HepG2 (cell line): ENCODE measurements at regions not wholly inside any gene's neighbourhood (a gene's known extent, or its start where the extent isn't known, plus 50 kb on each side); places are given as distances from the start of the nearest gene placed in this dataset.

ENCODE experiments used
- CENPX ChIP-seq: sonication (generic); formaldehyde crosslinking; IDR thresholded peaks from 2 replicates; pipeline ENCODE4 v1.9.0; 2021; ENCODE audit warnings: mild to moderate bottlenecking, missing genetic modification reagents, moderate library complexity
- DR1 ChIP-seq: sonication (generic); formaldehyde crosslinking; IDR thresholded peaks from 2 replicates; pipeline ENCODE4 v1.8.0; 2021; ENCODE audit warnings: mild to moderate bottlenecking, missing genetic modification reagents, inconsistent platforms
- GMEB2 ChIP-seq: IDR thresholded peaks from 2 replicates; pipeline ENCODE4 v1.6.1; 2016; ENCODE audit warnings: missing biosample characterization, missing genetic modification reagents, low read depth
- HNF4G ChIP-seq, 2 experiments: sonication (generic) in 1 of 2; formaldehyde crosslinking in 1 of 2; IDR thresholded peaks; 2 replicates each; pipeline versions ENCODE4 v1.4.0 to v1.6.1; 2011 to 2020; ENCODE audit warnings: borderline replicate concordance in 2 of 2, low read depth in 2 of 2, mild to moderate bottlenecking in 2 of 2, low read length in 1 of 2, missing genetic modification reagents in 1 of 2, moderate library complexity in 1 of 2
- HOMEZ ChIP-seq: IDR thresholded peaks from 2 replicates; pipeline ENCODE4 v1.6.1; 2016; ENCODE audit warnings: low read depth
- KDM5B ChIP-seq: sonication (generic); formaldehyde crosslinking; IDR thresholded peaks from 2 replicates; pipeline ENCODE4 v1.4.0; 2020; ENCODE audit warnings: missing genetic modification reagents, mild to moderate bottlenecking, borderline replicate concordance
- RELA ChIP-seq: sonication (generic); formaldehyde crosslinking; IDR thresholded peaks from 2 replicates; pipeline ENCODE4 v1.4.0; 2020; ENCODE audit warnings: missing genetic modification reagents
- REST ChIP-seq, 2 experiments: IDR thresholded peaks; 2 replicates each; pipeline ENCODE4 v1.6.1; 2011 to 2012; ENCODE audit warnings: low read length in 2 of 2, borderline replicate concordance in 1 of 2, low read depth in 1 of 2, mild to moderate bottlenecking in 1 of 2, moderate library complexity in 1 of 2
- SP2 ChIP-seq: sonication (generic); formaldehyde crosslinking; IDR thresholded peaks from 2 replicates; pipeline ENCODE4 v1.5.1; 2020; ENCODE audit warnings: mild to moderate bottlenecking, missing genetic modification reagents
- TRIM22 ChIP-seq: fragments of 450-650 bp; IDR thresholded peaks from 2 replicates; pipeline ENCODE4 v1.6.1; 2017
- ZBTB43 ChIP-seq: sonication (generic); formaldehyde crosslinking; conservative IDR thresholded peaks from 2 replicates; pipeline ENCODE4 v1.4.0; 2020; ENCODE audit warnings: missing genetic modification reagents
- ZBTB49 ChIP-seq: sonication (generic); formaldehyde crosslinking; IDR thresholded peaks from 2 replicates; pipeline ENCODE4 v1.4.0; 2020; ENCODE audit warnings: missing genetic modification reagents, borderline replicate concordance

- TF ChIP-seq REST (IDR thresholded peaks at IDR 0.05; ENCODE audit: borderline replicate concordance in 1 of 2, low read depth in 1 of 2, low read length in 2 of 2): no peak
- no peak for TF ChIP-seq DR1
- no peak for TF ChIP-seq KDM5B (CRISPR knock-in tag)
- TF ChIP-seq CENPX: no peak
- TF ChIP-seq SP2 (CRISPR knock-in tag): no peak
- TF ChIP-seq ZBTB43 (CRISPR knock-in tag): no peak
- no peak for TF ChIP-seq TRIM22
- no peak for TF ChIP-seq HNF4G (IDR thresholded peaks at IDR 0.05; ENCODE audit: borderline replicate concordance, low read depth, low read length)
- TF ChIP-seq HNF4G (CRISPR knock-in tag; IDR thresholded peaks at IDR 0.05; ENCODE audit: borderline replicate concordance, low read depth): no peak
- no peak for TF ChIP-seq HOMEZ (CRISPR knock-in tag)
- no peak for TF ChIP-seq ZBTB49 (CRISPR knock-in tag)
- TF ChIP-seq GMEB2 (CRISPR knock-in tag): no peak
- no peak for TF ChIP-seq RELA (CRISPR knock-in tag)
Measured at GRCh38 chr21:28084951-28085350, 907.7 kb downstream of the LTN1 start (continued).
